GM13977 (cell line): ENCODE measurements at regions not wholly inside any gene's neighbourhood (a gene's known extent, or its start where the extent isn't known, plus 50 kb on each side); places are given as distances from the start of the nearest gene placed in this dataset.

Experiments used
- DNase-seq: peaks from one replicate; pipeline ENCODE4 v3.0.0; 2012; ENCODE audit warnings: low spot score
- CTCF ChIP-seq: IDR thresholded peaks from 2 replicates; pipeline ENCODE4 v1.5.1; 2012; ENCODE audit warnings: mild to moderate bottlenecking, control low read depth; ENCODE audit not compliant: insufficient read depth; ENCODE audit errors: extremely low read depth, missing control alignments
- in situ Hi-C: fragments of 300-500 bp; cut with MboI; formaldehyde crosslinking; loops from one replicate; pipeline ENCODE4 v1.12.0; 2022; ENCODE audit warnings: low sequenced_read_pairs, low pct_unique_long_range_greater_than_20kb, mixed read lengths, inconsistent platforms; ENCODE audit not compliant: unreplicated experiment

GRCh38 chr2:101619191-101619591 lies 78.3 kb upstream of the MAP4K4 start:
- in situ Hi-C loops: no loop called here
- DNase-seq: no peak
- TF ChIP-seq CTCF: no peak

- DNase-seq: no peak
- in situ Hi-C loops: no loop called here
These were observed 79.7 kb upstream of the MAP4K4 start for GRCh38 chr2:101617796-101618195.

GRCh38 chr2:101617188-101617587 lies 80.3 kb upstream of the MAP4K4 start:
- TF ChIP-seq CTCF: no peak
- no peak for DNase-seq
- in situ Hi-C loops: no loop called here

More at GRCh38 chr2:101617796-101618195, 79.7 kb upstream of the MAP4K4 start:
- no peak for TF ChIP-seq CTCF

GRCh38 chr2:101614127-101614759 lies 83.3 kb upstream of the MAP4K4 start:
- TF ChIP-seq CTCF: no peak
- DNase-seq: no peak
- in situ Hi-C loops: no loop called here

- in situ Hi-C loops: no loop called here
- TF ChIP-seq CTCF: no peak
- no peak for DNase-seq
These were observed 84.3 kb upstream of the MAP4K4 start for GRCh38 chr2:101613056-101613704.

- in situ Hi-C loops: no loop called here
- no peak for DNase-seq
- TF ChIP-seq CTCF: no peak
These were observed 85.5 kb upstream of the MAP4K4 start for GRCh38 chr2:101612019-101612418.
